Fibroblast of the aortic adventitia (primary cell): ENCODE measurements at regions not wholly inside any gene's neighbourhood (a gene's known extent, or its start where the extent isn't known, plus 50 kb on each side); places are given as distances from the start of the nearest gene placed in this dataset.
"Not testable (repeated sequence)": the region's sequence is repeated elsewhere in the genome, so short reads cannot be mapped to it uniquely, and the experiment has no call there.

Source experiments
- DNase-seq: peaks from one replicate; pipeline ENCODE4 v3.0.0-alpha.2; 2010; ENCODE audit warnings: low read depth
- H3K4me3 ChIP-seq: 2 replicates; pipeline ENCODE4 v1.5.1; 2011; ENCODE audit warnings: low read depth, mild to moderate bottlenecking, control low read depth, low read length, moderate library complexity
- TF ChIP-seq, protein P1 (sequence below): IDR thresholded peaks from 2 replicates; pipeline ENCODE4 v1.5.1; 2011; ENCODE audit warnings: mild to moderate bottlenecking, low read length, control low read depth, inconsistent platforms; ENCODE audit not compliant: insufficient read depth

DNA sequence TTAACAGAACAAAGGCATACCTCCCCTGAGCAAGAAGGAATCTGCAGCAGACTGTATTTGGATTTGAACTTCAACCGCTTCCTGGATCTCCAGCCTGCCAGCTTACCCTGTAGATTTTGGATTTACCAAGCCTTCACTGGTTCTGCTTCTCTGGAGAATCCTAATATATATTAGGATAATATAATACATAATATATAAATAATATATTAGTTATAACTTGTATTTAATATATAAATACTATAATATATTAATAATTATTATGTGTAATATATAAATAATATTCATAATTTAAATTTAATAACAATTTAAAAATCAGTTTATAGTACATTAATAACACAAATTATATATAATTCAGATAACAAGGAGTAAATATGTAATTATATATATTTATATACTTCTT is 121.4 kb downstream of the COX18 start:
- no peak overlapping the region for H3K4me3 ChIP-seq
- TF ChIP-seq, protein P1, sequence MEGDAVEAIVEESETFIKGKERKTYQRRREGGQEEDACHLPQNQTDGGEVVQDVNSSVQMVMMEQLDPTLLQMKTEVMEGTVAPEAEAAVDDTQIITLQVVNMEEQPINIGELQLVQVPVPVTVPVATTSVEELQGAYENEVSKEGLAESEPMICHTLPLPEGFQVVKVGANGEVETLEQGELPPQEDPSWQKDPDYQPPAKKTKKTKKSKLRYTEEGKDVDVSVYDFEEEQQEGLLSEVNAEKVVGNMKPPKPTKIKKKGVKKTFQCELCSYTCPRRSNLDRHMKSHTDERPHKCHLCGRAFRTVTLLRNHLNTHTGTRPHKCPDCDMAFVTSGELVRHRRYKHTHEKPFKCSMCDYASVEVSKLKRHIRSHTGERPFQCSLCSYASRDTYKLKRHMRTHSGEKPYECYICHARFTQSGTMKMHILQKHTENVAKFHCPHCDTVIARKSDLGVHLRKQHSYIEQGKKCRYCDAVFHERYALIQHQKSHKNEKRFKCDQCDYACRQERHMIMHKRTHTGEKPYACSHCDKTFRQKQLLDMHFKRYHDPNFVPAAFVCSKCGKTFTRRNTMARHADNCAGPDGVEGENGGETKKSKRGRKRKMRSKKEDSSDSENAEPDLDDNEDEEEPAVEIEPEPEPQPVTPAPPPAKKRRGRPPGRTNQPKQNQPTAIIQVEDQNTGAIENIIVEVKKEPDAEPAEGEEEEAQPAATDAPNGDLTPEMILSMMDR = no peak

DNA sequence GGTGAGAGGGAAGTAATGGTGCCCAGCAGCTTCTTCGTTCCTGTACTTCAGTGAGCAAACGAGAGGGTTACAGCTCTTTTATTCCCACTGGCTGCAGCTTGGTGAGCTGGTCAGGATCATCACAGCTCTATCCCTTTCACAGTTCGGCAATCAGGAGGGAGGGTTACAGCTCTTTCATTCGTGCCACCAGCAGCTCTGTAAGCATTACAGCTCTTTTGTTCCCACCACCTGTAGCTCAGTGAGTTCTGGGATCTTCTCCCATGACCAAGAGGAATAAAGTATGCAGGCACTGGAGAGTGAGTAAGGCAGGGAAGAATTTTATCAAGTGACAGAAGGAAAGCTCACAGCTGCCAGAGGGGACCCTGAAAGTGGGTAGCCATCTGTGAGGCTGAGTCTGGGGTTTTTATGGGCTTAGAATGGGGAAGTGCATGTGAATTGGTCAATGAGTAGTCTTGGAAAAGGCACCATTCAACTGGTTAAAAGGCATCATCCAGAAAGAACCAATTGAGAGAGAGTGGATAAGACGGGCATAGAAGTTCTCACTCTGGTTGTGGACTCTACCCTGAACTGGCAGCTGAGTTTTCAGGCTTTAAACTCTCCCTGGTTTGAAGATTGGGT is 123.7 kb downstream of the COX18 start:
- TF ChIP-seq, protein P1 = no peak
- DNase-seq = no peak
- H3K4me3 ChIP-seq = no peak overlapping the region

More for the DNA sequence above, 121.4 kb downstream of the COX18 start:
- DNase-seq = no peak

DNA sequence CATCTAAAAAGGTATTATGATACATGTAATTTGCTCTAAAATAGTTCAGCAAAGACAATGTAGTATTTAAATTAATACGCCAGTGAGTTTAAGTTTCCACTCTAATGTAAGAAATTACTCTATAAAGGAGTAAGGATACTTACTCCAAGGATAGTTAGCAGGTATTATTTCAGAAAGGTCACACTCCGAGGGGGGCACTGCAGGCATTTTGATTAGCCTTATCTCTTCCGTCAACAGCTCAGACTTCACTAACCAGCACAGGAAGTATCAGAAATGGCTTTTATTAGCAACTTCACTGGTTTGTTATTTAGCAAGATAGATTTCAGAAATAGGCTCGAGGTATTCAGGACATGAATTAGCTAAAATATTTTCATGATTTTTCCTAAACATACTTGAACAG is 127.0 kb downstream of the COX18 start:
- H3K4me3 ChIP-seq = no peak overlapping the region
- TF ChIP-seq, protein P1 = no peak

DNA sequence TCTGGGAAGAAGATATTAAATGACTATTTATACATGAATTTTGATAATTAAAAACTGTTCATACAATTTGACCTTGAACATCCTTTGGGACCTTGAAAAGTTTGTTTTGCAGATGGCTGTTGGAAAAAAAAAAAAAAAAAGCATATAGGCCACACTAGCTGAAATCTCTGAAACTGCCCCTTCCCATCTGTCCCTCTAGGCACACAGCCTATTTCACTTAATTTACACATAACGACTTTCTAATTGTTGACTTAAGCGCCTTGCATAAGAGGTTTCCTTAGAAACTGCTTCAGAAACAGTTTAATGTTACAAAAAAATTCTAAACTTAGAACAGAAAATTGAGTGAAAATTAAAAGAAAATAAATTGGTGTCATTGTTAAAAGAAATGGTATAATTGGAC is 131.0 kb downstream of the COX18 start:
- TF ChIP-seq, protein P1 = no peak

More for the DNA sequence above, 127.0 kb downstream of the COX18 start:
- DNase-seq = no peak

DNA sequence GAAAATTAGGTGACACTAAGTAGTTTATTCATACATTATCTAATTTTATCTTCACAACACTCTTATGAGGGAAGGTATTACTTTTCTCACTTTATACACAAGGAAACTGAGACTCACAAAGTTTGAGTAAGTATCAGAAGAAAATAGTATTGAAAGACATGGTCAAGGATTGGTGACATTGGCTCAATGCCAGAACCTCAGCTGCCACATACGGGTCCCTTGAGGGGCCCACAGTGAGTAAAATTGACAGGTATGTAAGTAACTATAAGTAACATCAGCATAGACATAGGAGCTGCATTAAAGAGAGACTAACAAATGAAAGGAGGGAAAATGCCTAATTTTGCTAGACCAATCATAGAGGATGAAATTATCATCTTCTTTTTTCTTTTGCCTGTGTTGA is 134.1 kb downstream of the COX18 start:
- no peak for DNase-seq
- TF ChIP-seq, protein P1 = no peak
- no peak overlapping the region for H3K4me3 ChIP-seq

More for the DNA sequence above, 131.0 kb downstream of the COX18 start:
- H3K4me3 ChIP-seq = no peak overlapping the region
- DNase-seq = no peak

DNA sequence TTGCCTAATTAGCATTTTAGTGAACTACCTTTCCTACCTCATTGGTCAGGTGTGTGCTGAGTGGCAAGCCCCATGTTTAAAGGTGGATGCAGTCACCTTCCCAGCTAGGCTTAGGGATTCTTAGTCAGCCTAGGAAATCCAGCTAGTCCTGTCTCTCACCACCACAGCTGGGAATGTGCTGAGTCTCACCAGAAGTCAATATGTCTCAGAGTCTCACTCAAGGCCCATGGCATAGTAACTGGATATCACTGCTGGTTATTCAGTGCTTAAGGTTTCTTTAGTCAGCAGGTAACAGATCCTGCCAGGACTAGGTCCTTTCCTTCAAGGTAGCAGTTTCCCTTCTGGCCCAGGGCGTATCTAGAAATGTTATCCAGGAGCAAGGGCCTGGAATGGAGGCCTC is 136.5 kb downstream of the COX18 start:
- DNase-seq = no peak
- H3K4me3 ChIP-seq = no peak overlapping the region
- TF ChIP-seq, protein P1 = no peak

DNA sequence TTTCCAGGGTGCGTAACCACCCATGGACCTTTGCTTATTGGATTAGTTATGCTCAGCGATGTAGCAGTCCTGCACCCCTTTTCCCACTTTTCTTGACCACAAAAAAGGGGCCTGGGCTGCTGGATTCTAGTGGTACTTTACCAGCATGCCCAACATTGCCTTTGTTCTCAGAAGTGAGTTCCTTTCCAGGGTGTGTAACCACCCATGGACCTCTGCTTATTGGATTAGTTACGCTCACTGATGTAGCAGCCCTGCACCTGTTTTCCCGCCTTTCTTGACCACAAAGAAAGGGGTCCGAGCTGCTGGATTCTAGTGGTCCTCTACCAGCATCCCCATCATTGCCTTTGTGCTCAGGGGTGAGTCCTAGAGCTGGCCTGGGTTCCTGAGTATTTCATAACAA is 138.2 kb downstream of the COX18 start:
- TF ChIP-seq, protein P1 = no peak
- no peak overlapping the region for H3K4me3 ChIP-seq
- DNase-seq = no peak

DNA sequence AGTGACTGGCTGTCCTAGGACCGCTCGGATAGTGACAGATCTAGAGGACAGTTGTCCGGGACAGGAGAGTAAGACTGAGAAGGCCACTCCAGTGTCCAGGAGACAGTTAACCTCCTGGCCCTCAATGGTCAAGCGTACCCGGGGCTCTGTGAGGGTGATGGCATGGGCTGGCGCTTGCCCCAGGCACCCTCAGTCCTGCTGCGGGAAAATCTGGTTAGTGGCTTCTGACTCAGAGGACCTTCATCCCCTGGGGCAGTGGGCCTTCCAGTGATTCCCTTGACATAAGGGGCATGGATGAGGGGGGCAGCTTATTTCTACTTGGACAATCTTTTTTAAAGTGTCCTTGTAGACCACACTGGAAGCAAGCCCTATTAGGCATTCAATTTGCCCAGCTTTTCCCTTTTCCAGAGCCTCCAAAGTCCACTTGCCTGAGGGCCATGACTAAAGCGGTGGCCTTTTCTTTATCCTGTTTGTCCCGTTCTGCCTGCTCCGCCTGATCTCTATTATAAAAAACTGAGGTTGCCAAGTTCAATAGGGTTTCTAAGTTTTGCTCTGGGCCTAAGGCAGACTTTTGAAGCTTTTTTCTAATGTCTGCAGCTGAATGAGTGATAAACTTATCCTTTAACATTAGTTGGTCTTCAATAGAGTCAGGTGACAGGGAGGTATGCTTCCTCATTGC is 139.8 kb downstream of the COX18 start:
- H3K4me3 ChIP-seq, DNase-seq: not testable (repeated sequence)
